ENCODE measurements at regions not wholly inside any gene's neighbourhood (a gene's known extent, or its start where the extent isn't known, plus 50 kb on each side); places are given as distances from the start of the nearest gene placed in this dataset.

GRCh38 chr9:96117398-96118080 lies 184.4 kb downstream of the HSD17B3 start:
- TF ChIP-seq CTCF (IDR thresholded peaks at IDR 0.05) (no peak), POLR2AphosphoS5 (IDR thresholded peaks at IDR 0.05) (no peak), POLR2A (IDR thresholded peaks at IDR 0.05; ENCODE audit: low read depth) (no peak), EP300 (IDR thresholded peaks at IDR 0.05) (no peak)

All from esophagus muscularis mucosa (tissue), 4 donors.